HG03159 (cell line): ENCODE measurements at regions not wholly inside any gene's neighbourhood (a gene's known extent, or its start where the extent isn't known, plus 50 kb on each side); places are given as distances from the start of the nearest gene placed in this dataset.
"Not testable (repeated sequence)": the region's sequence is repeated elsewhere in the genome, so short reads cannot be mapped to it uniquely, and the experiment has no call there.

Source experiments
- ATAC-seq: cut with Tn5 transposase; IDR thresholded peaks from one replicate; pipeline ENCODE4 v1.9.1; 2021; ENCODE audit warnings: mild to moderate bottlenecking, moderate library complexity; ENCODE audit not compliant: unreplicated experiment

DNA sequence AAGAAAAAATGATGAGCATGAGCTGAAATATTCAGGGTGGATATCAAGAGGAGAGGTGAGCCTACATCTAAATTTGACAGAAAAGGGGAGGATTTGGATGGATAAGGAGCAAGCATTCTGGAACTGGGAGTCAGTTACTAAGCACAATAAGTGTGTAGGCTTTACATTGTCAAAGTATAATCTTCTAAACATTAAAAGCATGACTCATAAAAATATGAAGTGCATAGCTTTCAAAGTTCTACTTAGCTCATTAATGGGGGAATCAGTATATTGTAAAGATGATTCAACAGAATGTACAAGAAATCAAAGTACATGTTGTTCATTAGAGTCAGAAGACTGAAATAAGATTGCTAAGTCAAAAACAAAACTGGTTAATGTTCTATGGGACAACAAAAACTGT lies 248.0 kb upstream of the GAS1 start:
- no peak for ATAC-seq

DNA sequence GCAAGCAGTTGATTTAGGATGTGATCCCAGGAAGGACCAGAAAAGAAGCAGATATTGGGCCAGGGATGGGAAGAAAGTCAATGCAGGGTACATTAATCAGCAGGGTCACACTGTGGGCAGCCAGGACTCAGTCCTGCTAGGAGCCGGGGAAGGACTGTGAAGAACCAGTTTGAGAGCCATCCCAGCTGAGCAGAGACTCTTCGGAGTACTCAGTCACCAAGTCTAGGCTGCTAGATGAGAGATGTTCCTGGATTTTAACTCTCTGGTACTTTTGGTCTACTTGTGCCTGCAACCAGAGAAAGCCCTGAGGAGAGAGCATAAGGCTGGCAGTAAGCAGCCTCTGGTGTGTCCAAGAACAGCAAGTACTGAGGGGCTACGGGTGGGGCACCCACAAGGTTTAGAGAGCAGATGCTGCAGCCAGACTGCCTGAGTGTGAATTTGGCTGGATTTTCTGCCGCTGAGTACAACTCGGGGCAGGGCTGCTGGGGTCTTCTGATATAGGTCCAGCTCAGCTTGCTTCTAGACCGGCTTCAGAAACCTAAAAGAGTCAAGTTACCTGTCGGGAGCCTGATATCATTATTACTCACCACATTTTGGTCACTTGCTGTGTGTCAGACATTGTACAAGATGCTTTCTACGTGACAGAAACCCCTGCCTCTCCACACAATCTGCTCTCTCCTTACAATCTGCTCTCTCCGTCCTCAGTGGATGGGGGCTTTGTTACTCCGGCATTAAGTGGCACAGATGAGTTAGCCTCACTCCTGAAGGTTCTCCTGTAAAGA lies 250.2 kb upstream of the GAS1 start:
- no peak for ATAC-seq

DNA sequence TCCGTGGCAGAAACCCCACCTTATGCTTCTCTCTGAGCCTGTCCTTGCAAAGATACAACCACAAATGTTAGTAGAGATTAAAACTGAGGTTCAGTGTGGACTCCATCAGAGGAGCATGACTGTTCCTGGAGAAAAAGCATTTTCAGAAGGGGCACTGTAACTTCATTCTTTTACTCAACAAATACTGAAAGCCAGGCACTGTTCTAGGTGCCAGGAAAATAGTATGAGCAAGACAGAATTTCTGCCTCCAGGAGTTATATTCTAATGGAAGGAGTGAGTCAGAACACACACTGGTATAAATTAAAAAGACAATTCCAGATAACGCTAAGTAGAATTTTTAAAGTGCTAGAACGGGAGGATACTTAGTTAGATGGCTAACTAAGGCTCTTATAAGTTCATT lies 251.4 kb upstream of the GAS1 start:
- no peak for ATAC-seq

DNA sequence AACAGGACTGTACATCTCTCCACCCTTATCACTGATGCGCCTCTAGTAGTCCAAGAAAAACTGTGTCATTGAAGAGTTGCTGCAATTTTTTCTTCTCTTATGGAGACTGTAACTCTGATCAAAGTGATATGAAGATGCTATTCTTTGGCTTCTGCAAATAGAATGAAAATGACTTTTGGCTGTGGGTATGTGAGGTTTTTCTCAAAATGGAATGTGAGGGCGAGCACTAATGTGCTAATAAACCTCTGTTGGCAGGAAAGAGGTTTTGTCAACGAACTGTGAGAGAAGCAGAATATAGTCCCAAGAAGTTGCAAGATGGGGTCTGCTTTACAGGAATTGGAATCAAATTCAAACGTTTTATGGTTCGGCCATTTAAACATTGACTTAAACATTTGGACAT lies 252.0 kb upstream of the GAS1 start:
- no peak for ATAC-seq

DNA sequence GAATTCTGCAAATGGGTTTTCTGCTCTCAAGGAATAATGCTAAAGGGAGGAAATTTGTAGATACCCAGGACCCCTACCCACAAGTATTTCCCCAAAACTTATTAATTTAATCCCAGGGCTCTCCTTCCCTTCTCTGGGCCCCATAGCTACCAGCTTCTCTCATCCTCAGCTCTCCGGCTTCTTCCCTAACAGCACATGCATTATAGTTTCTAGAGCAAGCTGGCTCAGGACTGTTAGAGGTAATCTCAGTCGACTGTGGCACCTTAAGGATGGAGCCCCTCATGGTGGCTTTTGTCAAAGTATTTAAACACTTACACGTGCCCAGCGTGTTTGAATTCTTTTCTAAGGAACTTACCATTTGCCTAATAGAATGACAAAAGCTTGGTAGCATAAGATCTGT lies 252.5 kb upstream of the GAS1 start:
- no peak for ATAC-seq

DNA sequence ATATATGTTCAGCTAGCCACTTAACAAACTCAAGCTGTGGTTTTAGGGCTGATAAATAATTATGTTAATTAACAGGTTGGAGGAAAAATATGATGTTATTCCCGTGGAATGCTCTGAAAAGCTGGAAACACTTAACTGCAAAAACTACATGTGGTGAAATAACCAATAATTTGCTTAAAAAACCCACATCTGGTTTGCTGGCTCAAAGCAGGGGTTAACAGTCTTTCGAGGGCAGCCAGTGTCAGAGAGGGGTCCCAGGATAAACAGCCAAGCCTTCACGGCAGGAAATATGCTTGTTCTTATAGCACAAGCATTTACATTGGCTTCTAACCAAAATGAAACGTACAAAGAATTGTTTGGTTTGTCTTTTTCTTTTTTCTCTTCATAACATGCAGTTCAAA lies 254.0 kb upstream of the GAS1 start:
- ATAC-seq, result no peak

DNA sequence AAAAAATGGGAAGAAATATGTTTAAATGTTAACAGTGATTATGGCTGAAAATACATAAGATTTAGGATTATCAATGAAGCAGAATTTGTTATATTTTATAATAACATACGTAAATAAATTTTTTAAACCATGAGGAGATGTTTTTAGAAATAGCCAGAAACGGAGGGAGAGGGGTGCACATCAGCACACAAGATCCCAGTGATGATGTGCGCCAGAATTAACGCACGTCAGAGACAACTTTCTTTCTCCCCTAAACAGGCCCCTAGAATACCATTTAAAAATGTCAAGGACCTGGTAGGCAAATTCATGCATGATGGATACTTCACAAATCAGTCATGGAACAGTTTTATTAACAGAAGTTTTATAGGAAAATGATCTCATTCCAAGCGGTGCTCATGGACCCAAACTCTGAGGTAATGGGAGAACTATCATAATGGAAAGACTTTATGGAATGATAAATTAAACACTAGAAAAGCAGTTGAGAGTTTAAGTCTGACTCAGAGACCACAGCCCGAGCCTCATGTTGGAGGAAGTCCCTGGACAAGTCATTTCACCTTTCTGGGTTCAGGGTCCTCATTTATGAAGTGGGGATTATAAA lies 258.9 kb upstream of the GAS1 start:
- ATAC-seq, result no peak

DNA sequence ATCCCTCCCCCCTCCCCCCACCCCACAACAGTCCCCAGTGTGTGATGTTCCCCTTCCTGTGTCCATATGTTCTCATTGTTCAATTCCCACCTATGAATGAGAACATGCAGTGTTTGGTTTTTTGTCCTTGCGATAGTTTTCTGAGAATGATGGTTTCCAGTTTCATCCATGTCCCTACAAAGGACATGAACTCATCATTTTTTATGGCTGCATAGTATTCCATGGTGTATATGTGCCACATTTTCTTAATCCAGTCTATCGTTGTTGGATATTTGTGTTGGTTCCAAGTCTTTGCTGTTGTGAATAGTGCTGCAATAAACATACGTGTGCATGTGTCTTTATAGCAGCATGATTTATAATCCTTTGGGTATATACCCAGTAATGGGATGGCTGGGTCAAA lies 263.4 kb upstream of the GAS1 start:
- ATAC-seq, result not testable (repeated sequence)

DNA sequence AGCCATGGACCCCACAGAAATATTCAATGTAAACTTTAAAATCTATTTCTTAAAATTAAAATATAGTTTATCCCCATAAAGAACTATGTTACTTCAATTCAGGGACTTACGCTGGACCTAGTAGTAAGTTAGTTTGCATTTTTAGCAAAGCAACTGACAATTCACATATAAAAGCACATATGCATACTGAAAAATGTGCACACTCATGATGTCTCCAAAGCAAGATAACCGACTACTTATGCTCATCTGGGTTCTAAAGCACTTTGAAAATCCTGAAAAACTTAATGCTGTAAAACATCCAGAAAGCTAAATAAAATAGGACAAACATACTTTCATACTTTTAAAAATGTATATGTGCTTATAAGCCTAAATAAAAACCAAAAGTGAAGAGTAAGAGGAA lies 264.4 kb upstream of the GAS1 start:
- ATAC-seq, result no peak

DNA sequence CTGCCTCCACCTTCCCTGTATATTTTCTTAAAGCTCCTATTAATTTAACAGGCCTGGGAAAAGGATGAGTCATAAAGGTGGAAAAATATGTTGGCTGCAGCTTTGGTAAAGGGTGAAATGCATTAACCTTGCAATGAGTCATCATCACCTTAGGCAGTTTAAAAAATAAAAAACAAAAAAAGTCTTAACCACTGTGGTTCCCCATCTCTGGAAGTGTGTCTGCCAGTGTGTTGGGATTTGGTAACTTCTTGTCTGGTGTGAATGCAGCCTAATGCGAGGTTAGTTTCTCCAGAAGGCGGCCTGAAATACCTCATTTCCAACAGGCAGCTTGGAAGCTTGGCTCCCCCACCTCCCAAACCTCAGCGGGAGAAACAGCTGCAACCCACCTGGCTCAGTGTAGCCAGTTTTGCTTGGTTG lies 265.3 kb upstream of the GAS1 start:
- ATAC-seq, result no peak

DNA sequence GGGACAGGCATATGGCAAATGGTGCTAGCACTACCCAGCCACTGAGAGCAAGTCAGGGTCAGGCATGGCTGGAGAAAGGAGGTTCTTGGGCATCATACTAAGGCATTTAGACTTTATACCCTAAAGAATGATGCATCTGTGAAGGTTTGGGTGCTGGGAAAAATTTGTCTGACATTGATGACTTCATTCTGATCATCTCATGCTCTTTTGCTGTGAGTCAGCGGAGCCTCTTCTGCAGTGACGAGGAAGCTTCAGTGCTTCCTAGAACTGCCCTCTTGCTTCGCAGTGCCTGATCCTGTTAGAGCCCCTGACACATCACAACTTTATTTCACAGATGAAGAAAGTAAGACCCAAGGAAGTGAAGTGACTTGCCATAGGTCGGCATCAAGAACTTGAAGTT lies 266.6 kb upstream of the GAS1 start:
- ATAC-seq, result no peak

DNA sequence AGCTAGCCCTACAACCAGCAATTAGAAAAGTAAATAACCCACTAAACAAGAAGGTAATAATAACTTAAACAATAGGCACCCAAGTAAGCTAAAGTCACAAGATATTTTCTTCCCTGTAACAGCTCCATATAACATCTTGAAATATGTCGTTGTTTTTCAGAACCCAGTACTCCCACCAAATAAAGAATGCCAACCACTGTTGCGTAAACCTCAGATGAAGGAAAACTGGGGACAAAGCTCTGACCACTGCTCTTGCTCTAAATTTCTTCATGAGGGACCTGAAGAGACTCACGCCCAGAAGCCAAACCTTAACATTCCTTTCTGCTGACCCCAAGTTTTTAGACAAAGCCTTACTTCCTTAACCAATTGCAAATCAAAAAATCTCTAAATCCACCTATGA lies 267.7 kb upstream of the GAS1 start:
- no peak for ATAC-seq

DNA sequence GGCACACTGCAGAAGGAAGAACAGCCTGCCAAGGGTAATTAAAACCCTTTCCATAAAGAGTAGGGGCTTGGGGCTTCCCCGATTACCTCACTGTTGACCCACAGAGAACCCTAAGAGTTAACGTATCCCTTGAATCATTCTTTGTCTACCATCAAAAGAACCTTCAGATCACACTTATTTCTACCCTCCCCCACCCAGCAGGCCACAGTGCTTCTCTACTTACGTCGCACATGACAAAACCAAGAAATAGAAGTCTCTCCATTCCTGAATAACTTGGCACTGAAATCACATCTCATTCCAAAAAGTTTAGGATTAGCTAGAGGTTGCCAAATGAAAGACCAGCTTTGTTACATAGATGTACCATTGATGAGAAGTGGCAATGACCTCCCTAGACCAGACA lies 268.7 kb upstream of the GAS1 start:
- ATAC-seq, result no peak

DNA sequence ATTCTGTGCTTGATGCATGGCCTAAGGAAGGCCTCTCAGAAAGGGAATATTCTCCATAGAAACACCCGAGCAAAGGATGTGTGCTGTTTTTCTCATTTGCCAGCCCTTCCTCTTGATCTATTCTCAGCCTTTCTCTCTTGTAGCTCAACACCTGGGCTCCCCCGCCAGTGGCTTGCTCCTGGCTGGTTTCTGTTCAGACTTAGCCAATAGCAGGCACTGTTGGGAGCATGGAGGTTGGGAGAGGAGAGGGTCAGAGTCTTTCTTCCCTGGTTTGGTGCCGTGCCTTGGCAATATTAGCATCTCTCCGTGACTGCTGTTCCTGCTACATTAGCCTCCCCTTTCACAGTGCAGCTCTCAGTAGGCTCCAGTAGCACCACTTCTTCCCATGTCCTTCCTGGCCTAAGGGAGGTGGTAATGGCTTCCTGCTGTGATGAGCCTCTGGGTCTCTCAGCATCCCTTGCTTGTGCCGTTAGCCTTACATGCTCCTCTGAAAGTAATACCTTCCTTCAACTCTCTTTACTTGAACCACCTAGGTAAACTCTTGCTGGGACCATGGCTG lies 269.7 kb upstream of the GAS1 start:
- ATAC-seq, result no peak

DNA sequence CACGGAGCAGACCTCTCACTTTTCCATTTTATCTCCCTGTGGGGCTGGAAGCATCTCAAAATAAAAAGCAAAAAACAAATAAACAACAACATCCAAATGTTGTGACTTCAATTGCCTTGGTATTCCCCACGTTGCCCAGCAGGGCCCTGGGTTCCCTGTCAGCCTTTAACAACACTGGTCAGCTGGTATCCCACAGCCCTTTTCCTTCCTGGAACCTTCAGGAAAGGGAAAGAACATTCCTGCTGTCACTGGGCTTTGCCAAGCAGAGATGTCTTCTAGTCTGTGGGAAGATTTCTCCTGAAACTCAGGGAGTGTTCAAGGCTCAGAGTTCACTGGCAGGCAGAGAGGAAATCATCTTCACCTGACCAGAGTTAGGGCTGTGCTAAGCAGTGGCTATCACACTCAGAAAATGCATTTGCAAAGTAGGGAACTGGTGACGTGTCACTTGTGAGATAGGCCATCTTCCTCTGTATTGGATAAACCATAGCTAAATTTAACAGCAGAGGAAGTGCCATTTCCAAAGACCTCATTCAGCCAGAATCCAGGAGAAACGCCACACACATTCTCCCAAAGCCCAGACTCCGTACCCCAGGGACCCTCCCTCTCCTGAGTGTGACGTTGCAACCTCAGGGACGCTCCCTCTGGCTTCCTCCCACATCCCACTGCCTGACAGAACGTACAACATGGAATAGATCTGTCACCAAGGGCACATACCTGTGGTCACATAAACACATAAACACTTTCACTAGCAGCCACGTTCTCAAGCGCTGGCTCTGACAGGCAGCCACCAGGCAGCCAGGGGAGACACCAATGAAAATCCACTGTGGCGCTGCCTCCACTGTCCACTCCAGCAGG lies 274.0 kb upstream of the DAPK1 start:
- ATAC-seq, result no peak

DNA sequence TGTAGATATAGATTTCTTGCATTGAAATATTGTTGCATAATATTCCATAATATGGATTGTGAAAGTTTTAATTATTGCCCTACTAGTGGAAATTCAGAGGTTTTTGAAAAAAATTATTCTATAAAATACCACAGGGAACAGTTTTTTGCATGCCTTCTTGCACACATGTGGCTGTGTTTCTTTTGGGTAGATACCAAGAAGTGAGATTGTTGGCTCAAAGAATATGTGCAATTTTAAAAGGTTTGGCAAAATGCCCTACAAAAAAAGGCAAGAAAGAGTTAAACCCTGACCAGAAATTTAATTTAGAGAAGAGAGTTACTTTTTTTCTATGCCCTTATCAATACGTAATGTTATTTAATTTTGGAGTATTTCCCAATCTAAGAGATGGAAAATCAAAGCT lies 270.8 kb upstream of the DAPK1 start:
- no peak for ATAC-seq

DNA sequence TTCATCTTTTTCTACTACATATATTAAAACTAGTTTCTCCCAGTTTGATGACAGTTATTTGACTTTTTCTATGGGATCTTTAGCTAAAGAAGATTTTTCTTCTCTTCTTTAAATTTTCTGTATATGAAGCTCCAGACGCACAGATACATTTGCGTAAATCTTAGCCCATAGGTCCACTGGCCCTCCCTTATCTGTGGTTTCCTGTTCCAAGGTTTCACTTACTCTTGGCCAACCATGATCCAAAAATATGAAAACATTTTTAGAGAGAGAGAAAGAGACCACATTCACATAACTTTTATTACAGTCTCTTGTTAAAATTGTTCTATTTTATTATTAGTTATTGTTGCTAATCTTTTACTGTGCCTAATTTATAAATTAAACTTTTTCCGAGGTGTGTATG lies 270.2 kb upstream of the DAPK1 start:
- ATAC-seq, result no peak

DNA sequence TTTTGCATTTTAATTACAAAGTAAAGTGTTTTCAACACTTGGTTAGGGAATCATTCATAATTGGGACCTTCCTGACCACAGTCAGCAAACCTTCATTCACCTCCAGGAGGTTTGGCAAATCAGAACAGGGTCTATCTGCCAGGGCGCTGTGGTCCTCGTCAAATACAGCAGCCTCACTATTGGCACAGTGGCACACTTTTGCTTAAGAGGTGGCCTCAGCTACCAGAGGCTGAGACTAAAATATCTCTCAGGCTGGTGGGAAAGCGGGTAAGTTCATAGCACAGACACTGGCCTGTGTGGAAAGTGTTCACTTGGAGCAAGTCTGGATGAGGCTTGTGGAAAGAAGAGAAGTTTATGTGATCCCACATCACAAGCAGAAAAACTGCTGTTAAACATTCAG lies 268.6 kb upstream of the DAPK1 start:
- no peak for ATAC-seq

DNA sequence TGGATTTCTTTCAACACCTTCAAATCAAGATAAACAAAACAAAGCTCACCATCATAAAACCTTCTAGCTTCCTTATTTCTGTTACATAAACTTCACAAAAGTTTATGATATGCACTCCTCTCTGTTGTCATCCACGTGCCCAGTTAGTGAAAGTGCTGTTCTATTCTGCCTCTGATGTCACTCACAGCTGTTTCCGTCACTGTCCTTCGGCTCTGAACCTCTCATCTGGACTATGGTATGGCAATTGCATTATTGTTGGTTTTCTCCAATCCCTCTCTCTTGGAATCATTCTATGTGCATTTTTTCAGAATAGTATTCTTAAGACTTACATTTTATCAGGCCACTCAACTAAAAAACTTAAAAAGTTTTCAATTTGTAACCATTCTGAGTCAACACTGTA lies 264.2 kb upstream of the DAPK1 start:
- ATAC-seq, result no peak

DNA sequence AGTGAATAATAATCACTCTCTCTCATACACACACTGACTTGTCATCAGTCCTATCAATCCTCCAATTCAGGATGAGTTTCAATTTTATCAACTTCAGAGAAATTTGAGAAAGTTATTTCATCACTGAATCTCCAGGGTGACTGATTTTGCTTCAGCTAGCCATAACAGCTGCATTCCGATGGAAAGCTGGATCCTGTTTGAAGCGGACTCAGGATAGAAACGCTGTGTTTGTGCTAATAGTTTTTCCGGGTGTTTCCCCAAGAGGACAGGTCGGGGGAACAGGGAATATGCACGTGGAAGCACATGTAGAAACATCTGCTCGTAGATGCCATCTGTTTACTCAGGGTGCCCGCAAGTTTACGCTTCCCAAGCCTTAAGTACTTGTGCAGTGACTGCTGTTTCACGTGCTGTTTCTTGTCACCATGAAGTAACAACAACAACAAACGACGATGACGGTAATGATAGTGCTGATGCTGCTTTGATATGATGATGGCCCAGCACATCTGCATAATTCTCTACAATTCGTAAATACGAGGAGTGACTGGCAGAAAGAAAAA lies 263.7 kb upstream of the DAPK1 start:
- ATAC-seq, result no peak

DNA sequence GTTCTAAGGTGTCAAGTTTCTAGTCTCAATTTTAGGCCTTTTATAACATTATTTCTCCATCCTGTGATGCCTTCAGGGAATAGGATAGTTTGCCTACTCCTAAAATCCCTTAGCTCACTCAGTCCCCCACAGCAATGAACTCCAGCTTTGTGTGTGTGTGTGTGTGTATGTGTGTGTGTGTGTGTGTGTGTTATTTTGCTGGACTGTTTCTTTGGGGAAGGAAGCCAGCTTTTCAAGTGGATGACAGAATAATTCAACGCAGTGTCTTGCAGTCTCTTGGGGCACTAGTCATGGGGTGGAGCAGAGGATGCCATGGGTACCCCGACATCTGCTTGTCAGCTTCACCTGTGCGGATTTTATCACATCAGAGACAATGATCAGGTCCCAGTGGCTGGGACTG lies 262.8 kb upstream of the DAPK1 start:
- no peak for ATAC-seq
